Neural progenitor cell (in vitro differentiated cells): ENCODE measurements at regions not wholly inside any gene's neighbourhood (a gene's known extent, or its start where the extent isn't known, plus 50 kb on each side); places are given as distances from the start of the nearest gene placed in this dataset.

ENCODE experiments used
- DNase-seq: peaks from one replicate; pipeline ENCODE4 v3.0.0-alpha.2; 2016; ENCODE audit warnings: low spot score
- H2AFZ ChIP-seq: fragments of 200-600 bp; sonication (generic); replicated peaks from 2 replicates; pipeline ENCODE4 v1.6.1; 2016; ENCODE audit warnings: antibody characterized with exemption
- H3F3A ChIP-seq: fragments of 200-600 bp; sonication (generic); 2 replicates; pipeline ENCODE4 v1.6.1; 2016; ENCODE audit warnings: antibody characterized with exemption, low read depth
- H3K27ac ChIP-seq: fragments of 200-600 bp; sonication (generic); 2 replicates; pipeline ENCODE4 v1.5.1; 2016; ENCODE audit warnings: mild to moderate bottlenecking
- H3K27me3 ChIP-seq: fragments of 200-600 bp; sonication (generic); 2 replicates; pipeline ENCODE4 v1.6.1; 2016; ENCODE audit warnings: mild to moderate bottlenecking, moderate library complexity
- H3K36me3 ChIP-seq: fragments of 200-600 bp; sonication (generic); 2 replicates; pipeline ENCODE4 v1.5.1; 2016
- H3K4me1 ChIP-seq: fragments of 200-600 bp; sonication (generic); 2 replicates; pipeline ENCODE4 v1.6.1; 2016; ENCODE audit warnings: mixed run types
- H3K4me2 ChIP-seq: fragments of 200-600 bp; sonication (generic); 2 replicates; pipeline ENCODE4 v1.6.1; 2016
- H3K4me3 ChIP-seq: fragments of 200-600 bp; sonication (generic); 2 replicates; pipeline ENCODE4 v1.5.1; 2016
- H3K79me2 ChIP-seq: fragments of 200-600 bp; sonication (generic); 2 replicates; pipeline ENCODE4 v1.6.1; 2016; ENCODE audit warnings: low read depth
- H3K9ac ChIP-seq: fragments of 200-600 bp; sonication (generic); 2 replicates; pipeline ENCODE4 v1.6.1; 2016
- H3K9me3 ChIP-seq: fragments of 200-600 bp; sonication (generic); 2 replicates; pipeline ENCODE4 v1.5.1; 2016; ENCODE audit warnings: low read depth
- H4K20me1 ChIP-seq: fragments of 200-600 bp; sonication (generic); 2 replicates; pipeline ENCODE4 v1.6.1; 2016; ENCODE audit warnings: low read depth
- H3K27ac Mint-ChIP-seq: 3 replicates; pipeline ENCODE4 v1.8.0; 2021; ENCODE audit warnings: mixed read lengths
- H3K27me3 Mint-ChIP-seq: 2 replicates; pipeline ENCODE4 v1.8.0; 2022; ENCODE audit warnings: low read depth, mild to moderate bottlenecking, inconsistent platforms, moderate library complexity, mixed read lengths; ENCODE audit not compliant: insufficient read depth
- H3K36me3 Mint-ChIP-seq: 3 replicates; pipeline ENCODE4 v1.8.0; 2021; ENCODE audit warnings: mixed read lengths
- H3K4me1 Mint-ChIP-seq: 3 replicates; pipeline ENCODE4 v1.8.0; 2021; ENCODE audit warnings: mixed read lengths
- H3K4me3 Mint-ChIP-seq: 3 replicates; pipeline ENCODE4 v1.8.0; 2021; ENCODE audit warnings: mild to moderate bottlenecking, moderate library complexity, mixed read lengths
- H3K9me3 Mint-ChIP-seq: 3 replicates; pipeline ENCODE4 v1.8.0; 2020; ENCODE audit warnings: mixed read lengths
- EZH2 ChIP-seq: fragments of 200-600 bp; sonication (generic); IDR thresholded peaks from 2 replicates; pipeline ENCODE4 v1.6.1; 2017; ENCODE audit warnings: antibody characterized with exemption, mild to moderate bottlenecking, moderate library complexity
- EZH2phosphoT487 ChIP-seq: fragments of 200-600 bp; sonication (generic); IDR thresholded peaks from 2 replicates; pipeline ENCODE4 v1.6.1; 2017; ENCODE audit warnings: antibody characterized with exemption
- TF ChIP-seq, protein P1 (sequence below): fragments of 200-600 bp; sonication (generic); IDR thresholded peaks from 2 replicates; pipeline ENCODE4 v1.5.1; 2017; ENCODE audit warnings: antibody characterized with exemption, mild to moderate bottlenecking

DNA sequence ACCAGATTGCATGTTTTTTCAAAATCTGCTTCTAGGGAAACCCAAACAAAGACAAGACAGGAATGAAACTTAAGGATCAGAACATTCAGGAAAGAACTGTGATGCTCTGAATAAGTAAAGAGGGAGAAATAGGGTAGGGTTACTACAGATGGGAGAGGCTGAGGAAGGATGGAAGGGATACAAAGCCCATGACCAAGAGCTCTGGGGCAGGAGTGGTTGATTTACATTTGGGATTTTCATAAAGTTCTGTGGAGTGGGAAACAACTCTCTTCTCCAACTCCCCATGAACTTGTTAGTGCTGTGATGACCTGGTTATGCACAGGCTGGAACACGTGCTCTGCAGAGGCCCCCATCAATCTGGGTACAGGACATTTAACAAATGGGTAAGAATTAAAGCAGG is 216.0 kb upstream of the KLF14 start:
- no peak overlapping the region for H3K9ac ChIP-seq
- H2AFZ ChIP-seq: no peak overlapping the region
- H3K36me3 ChIP-seq: no peaks in the 10 kb centered on the region
- DNase-seq: no peak
- H3K4me1 ChIP-seq: no peaks in the 10 kb centered on the region
- H3K79me2 ChIP-seq: no peaks in the 10 kb centered on the region
- no peak overlapping the region for H3K4me2 ChIP-seq
- Mint-ChIP-seq H3K36me3 (no peaks in the 10 kb centered on the region), H3K27me3 (no peaks in the 10 kb centered on the region), H3K9me3 (no peaks in the 10 kb centered on the region), H3K27ac (no peak overlapping the region), H3K4me3 (no peak overlapping the region), H3K4me1 (no peaks in the 10 kb centered on the region)
- no peak overlapping the region for H3K4me3 ChIP-seq
- H4K20me1 ChIP-seq: no peaks in the 10 kb centered on the region
- TF ChIP-seq, protein P1, sequence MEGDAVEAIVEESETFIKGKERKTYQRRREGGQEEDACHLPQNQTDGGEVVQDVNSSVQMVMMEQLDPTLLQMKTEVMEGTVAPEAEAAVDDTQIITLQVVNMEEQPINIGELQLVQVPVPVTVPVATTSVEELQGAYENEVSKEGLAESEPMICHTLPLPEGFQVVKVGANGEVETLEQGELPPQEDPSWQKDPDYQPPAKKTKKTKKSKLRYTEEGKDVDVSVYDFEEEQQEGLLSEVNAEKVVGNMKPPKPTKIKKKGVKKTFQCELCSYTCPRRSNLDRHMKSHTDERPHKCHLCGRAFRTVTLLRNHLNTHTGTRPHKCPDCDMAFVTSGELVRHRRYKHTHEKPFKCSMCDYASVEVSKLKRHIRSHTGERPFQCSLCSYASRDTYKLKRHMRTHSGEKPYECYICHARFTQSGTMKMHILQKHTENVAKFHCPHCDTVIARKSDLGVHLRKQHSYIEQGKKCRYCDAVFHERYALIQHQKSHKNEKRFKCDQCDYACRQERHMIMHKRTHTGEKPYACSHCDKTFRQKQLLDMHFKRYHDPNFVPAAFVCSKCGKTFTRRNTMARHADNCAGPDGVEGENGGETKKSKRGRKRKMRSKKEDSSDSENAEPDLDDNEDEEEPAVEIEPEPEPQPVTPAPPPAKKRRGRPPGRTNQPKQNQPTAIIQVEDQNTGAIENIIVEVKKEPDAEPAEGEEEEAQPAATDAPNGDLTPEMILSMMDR: no peak
- TF ChIP-seq EZH2phosphoT487 (no peak), EZH2 (no peak)
- H3F3A ChIP-seq: no peaks in the 10 kb centered on the region
- H3K27ac ChIP-seq: no peak overlapping the region
- H3K9me3 ChIP-seq: no peaks in the 10 kb centered on the region
- H3K27me3 ChIP-seq: no peaks in the 10 kb centered on the region

DNA sequence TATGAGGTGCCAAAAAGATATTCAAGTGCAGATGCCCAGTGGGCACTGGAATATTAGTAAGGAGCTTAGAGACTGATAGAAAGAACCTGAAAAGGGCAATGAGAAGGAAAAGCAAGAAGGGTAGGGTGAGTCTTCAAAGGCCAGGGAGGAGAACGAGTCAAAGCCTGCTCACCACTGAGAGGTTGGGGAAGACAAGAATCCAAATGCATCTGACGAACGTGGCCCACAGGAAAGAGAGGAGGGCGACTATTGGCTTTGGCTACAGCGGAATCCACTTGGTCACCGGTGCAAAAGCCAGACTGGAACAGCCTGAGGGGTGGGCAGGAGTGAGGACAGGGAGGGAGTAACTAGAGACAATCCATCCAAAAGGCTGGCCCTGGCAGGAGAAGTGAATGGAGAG is 216.7 kb upstream of the KLF14 start:
- no peaks in the 10 kb centered on the region for H3K9me3 Mint-ChIP-seq

DNA sequence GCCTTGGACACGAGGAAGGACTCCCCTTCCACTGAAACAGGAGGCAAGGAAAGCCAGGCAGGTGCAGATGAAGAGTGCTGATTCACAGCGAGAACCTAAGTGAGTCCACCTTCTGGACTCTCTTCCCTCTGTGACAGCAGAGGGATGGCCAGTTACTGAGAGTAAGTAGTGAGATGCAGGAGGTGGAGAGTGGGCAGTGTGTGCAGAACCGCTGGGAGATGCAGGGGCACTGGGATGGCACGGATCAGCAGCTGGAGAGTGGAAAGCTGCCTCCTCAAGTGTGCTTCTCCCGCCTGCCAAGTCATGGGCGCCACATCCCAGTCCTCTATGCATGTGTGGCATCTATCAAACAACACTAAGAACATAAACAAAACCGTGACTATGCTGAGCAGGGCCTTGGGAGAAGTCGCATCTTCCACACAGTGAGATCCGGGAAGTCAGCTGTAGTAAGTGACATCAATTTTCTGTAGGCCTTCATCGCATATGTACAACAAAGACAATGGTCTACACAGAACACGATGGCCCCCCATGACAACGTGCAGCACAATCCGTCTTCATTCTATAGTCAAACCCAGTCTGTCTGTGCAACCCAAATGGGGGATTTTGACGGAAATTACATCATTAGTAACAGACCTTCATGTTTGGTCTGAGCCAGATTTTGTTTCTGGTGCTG is 217.4 kb upstream of the KLF14 start:
- Histone ChIP-seq H3K27ac (no peak overlapping the region), H3K9ac (no peak overlapping the region), H3K4me3 (no peak overlapping the region), H3K4me2 (no peak overlapping the region), H3F3A (no peaks in the 10 kb centered on the region), H3K79me2 (no peaks in the 10 kb centered on the region), H3K36me3 (no peaks in the 10 kb centered on the region), H4K20me1 (no peaks in the 10 kb centered on the region), H3K27me3 (no peaks in the 10 kb centered on the region), H2AFZ (no peak overlapping the region), H3K4me1 (no peaks in the 10 kb centered on the region), H3K9me3 (no peaks in the 10 kb centered on the region)
- H3K27me3 Mint-ChIP-seq: no peaks in the 10 kb centered on the region
- H3K9me3 Mint-ChIP-seq: no peaks in the 10 kb centered on the region
- no peaks in the 10 kb centered on the region for H3K36me3 Mint-ChIP-seq
- H3K4me1 Mint-ChIP-seq: no peaks in the 10 kb centered on the region
- H3K27ac Mint-ChIP-seq: no peak overlapping the region
- no peak for DNase-seq
- TF ChIP-seq EZH2phosphoT487 (no peak), EZH2 (no peak)
- TF ChIP-seq, protein P1: no peak
- H3K4me3 Mint-ChIP-seq: no peak overlapping the region

More for the DNA sequence above, 216.7 kb upstream of the KLF14 start:
- Histone ChIP-seq H2AFZ (no peak overlapping the region), H3K9ac (no peak overlapping the region), H3F3A (no peaks in the 10 kb centered on the region), H4K20me1 (no peaks in the 10 kb centered on the region), H3K79me2 (no peaks in the 10 kb centered on the region), H3K9me3 (no peaks in the 10 kb centered on the region), H3K4me1 (no peaks in the 10 kb centered on the region), H3K4me3 (no peak overlapping the region), H3K27ac (no peak overlapping the region), H3K27me3 (no peaks in the 10 kb centered on the region), H3K4me2 (no peak overlapping the region), H3K36me3 (no peaks in the 10 kb centered on the region)
- H3K27me3 Mint-ChIP-seq: no peaks in the 10 kb centered on the region
- DNase-seq: no peak
- no peak overlapping the region for H3K4me3 Mint-ChIP-seq
- no peaks in the 10 kb centered on the region for H3K36me3 Mint-ChIP-seq
- TF ChIP-seq, protein P1: no peak
- TF ChIP-seq EZH2phosphoT487 (no peak), EZH2 (no peak)
- no peaks in the 10 kb centered on the region for H3K4me1 Mint-ChIP-seq
- no peak overlapping the region for H3K27ac Mint-ChIP-seq
